Astrocyte (in vitro differentiated cells and primary cell): ENCODE measurements at regions not wholly inside any gene's neighbourhood (a gene's known extent, or its start where the extent isn't known, plus 50 kb on each side); places are given as distances from the start of the nearest gene placed in this dataset.
"Not testable (repeated sequence)": the region's sequence is repeated elsewhere in the genome, so short reads cannot be mapped to it uniquely, and the experiment has no call there.

Experiments
- DNase-seq: peaks from one replicate; pipeline ENCODE4 v3.0.0-alpha.2; 2010; ENCODE audit warnings: low read depth
- FAIRE-seq: peaks from 2 replicates; lab custom pipeline; 2011; peaks lifted over from hg19 to GRCh38; lab: Jason Lieb, UNC
- H2AFZ ChIP-seq: 2 replicates; pipeline ENCODE4 v1.6.0; 2012; ENCODE audit warnings: low read depth, low read length, inconsistent platforms
- H3K27ac ChIP-seq: 2 replicates; pipeline ENCODE4 v1.5.1; 2011; ENCODE audit warnings: low read depth, low read length, inconsistent platforms
- H3K27me3 ChIP-seq: 2 replicates; pipeline ENCODE4 v1.6.0; 2011; ENCODE audit warnings: low read length, inconsistent platforms; ENCODE audit not compliant: insufficient read depth
- H3K36me3 ChIP-seq: 2 replicates; pipeline ENCODE4 v1.5.1; 2011; ENCODE audit warnings: low read length, inconsistent platforms; ENCODE audit not compliant: insufficient read depth
- H3K4me1 ChIP-seq: 2 replicates; pipeline ENCODE4 v1.5.1; 2011; ENCODE audit warnings: low read length, inconsistent platforms; ENCODE audit not compliant: insufficient read depth
- H3K4me2 ChIP-seq: 2 replicates; pipeline ENCODE4 v1.6.0; 2012; ENCODE audit warnings: low read length, inconsistent platforms
- H3K4me3 ChIP-seq: 2 replicates; pipeline ENCODE4 v1.5.1; 2011; ENCODE audit warnings: low read depth, mild to moderate bottlenecking, low read length, inconsistent platforms; ENCODE audit not compliant: insufficient read depth
- H3K79me2 ChIP-seq: 2 replicates; pipeline ENCODE4 v1.6.0; 2012; ENCODE audit warnings: mild to moderate bottlenecking, low read length, inconsistent platforms; ENCODE audit not compliant: insufficient read depth
- H3K9ac ChIP-seq: 2 replicates; pipeline ENCODE4 v1.6.0; 2012; ENCODE audit warnings: mild to moderate bottlenecking, low read length, inconsistent platforms
- H3K9me3 ChIP-seq: 2 replicates; pipeline ENCODE4 v1.5.1; 2012; ENCODE audit warnings: low read depth, mild to moderate bottlenecking, low read length, inconsistent platforms; ENCODE audit not compliant: insufficient read depth
- H4K20me1 ChIP-seq: 2 replicates; pipeline ENCODE4 v1.6.0; 2012; ENCODE audit warnings: low read length, inconsistent platforms; ENCODE audit not compliant: insufficient read depth
- H3K27ac Mint-ChIP-seq: one replicate; pipeline ENCODE4 v1.8.0; 2021; ENCODE audit warnings: mild to moderate bottlenecking, mixed read lengths; ENCODE audit not compliant: unreplicated experiment
- H3K27me3 Mint-ChIP-seq: one replicate; pipeline ENCODE4 v1.8.0; 2021; ENCODE audit warnings: low read depth, mixed read lengths; ENCODE audit not compliant: unreplicated experiment
- H3K36me3 Mint-ChIP-seq: one replicate; pipeline ENCODE4 v1.8.0; 2021; ENCODE audit warnings: low read depth, mixed read lengths; ENCODE audit not compliant: unreplicated experiment
- H3K4me1 Mint-ChIP-seq: one replicate; pipeline ENCODE4 v1.8.0; 2021; ENCODE audit warnings: low read depth, mixed read lengths; ENCODE audit not compliant: unreplicated experiment
- H3K4me3 Mint-ChIP-seq: one replicate; pipeline ENCODE4 v1.8.0; 2021; ENCODE audit warnings: mild to moderate bottlenecking, moderate library complexity, mixed read lengths; ENCODE audit not compliant: unreplicated experiment
- H3K9me3 Mint-ChIP-seq: one replicate; pipeline ENCODE4 v1.8.0; 2021; ENCODE audit warnings: mild to moderate bottlenecking, mixed read lengths; ENCODE audit not compliant: unreplicated experiment
- CTCF ChIP-seq: IDR thresholded peaks from 2 replicates; pipeline ENCODE4 v1.5.1; 2011; ENCODE audit warnings: low read depth, mild to moderate bottlenecking, inconsistent platforms, low read length, moderate library complexity; ENCODE audit not compliant: insufficient read depth
- EZH2 ChIP-seq: IDR thresholded peaks from 2 replicates; pipeline ENCODE4 v1.6.1; 2012; ENCODE audit warnings: mild to moderate bottlenecking, low read length, inconsistent platforms; ENCODE audit not compliant: insufficient read depth

- no peaks in the 10 kb centered on the region for H3K9me3 Mint-ChIP-seq
- H2AFZ ChIP-seq = no peak overlapping the region
Measured at GRCh38 chr16:10300905-10301304, 85.0 kb upstream of the ATF7IP2 start.

GRCh38 chr16:10301547-10301946 is 84.3 kb upstream of the ATF7IP2 start:
- not testable (repeated sequence) for DNase-seq, H3K4me3 Mint-ChIP-seq, H3K27ac Mint-ChIP-seq, H3K4me1 Mint-ChIP-seq, H3K27me3 Mint-ChIP-seq, H3K27me3 ChIP-seq, H3K79me2 ChIP-seq, H4K20me1 ChIP-seq, H3K9me3 Mint-ChIP-seq, H3K27ac ChIP-seq, H3K4me3 ChIP-seq, H3K36me3 Mint-ChIP-seq, H3K9ac ChIP-seq, H3K4me2 ChIP-seq, H3K9me3 ChIP-seq, FAIRE-seq, H3K4me1 ChIP-seq, H3K36me3 ChIP-seq, H2AFZ ChIP-seq

More at GRCh38 chr16:10300905-10301304, 85.0 kb upstream of the ATF7IP2 start:
- DNase-seq (no peak), FAIRE-seq (no peak)
- no peak overlapping the region for H3K4me3 Mint-ChIP-seq
- no peak overlapping the region for H3K4me2 ChIP-seq
- no peaks in the 10 kb centered on the region for H3K4me1 Mint-ChIP-seq
- H3K27ac Mint-ChIP-seq = no peak overlapping the region
- H3K36me3 ChIP-seq = no peaks in the 10 kb centered on the region
- no peaks in the 10 kb centered on the region for H3K27me3 ChIP-seq
- TF ChIP-seq EZH2 (no peak), CTCF (no peak)
- no peak overlapping the region for H3K4me3 ChIP-seq
- no peaks in the 10 kb centered on the region for H4K20me1 ChIP-seq
- H3K4me1 ChIP-seq = no peaks in the 10 kb centered on the region
- no peak overlapping the region for H3K27ac ChIP-seq
- no peaks in the 10 kb centered on the region for H3K9me3 ChIP-seq
- H3K27me3 Mint-ChIP-seq = no peaks in the 10 kb centered on the region
- H3K36me3 Mint-ChIP-seq = no peaks in the 10 kb centered on the region
- H3K79me2 ChIP-seq = no peaks in the 10 kb centered on the region
- no peak overlapping the region for H3K9ac ChIP-seq

- FAIRE-seq (no peak), DNase-seq (no peak)
- H3K4me2 ChIP-seq = no peak overlapping the region
- no peaks in the 10 kb centered on the region for H3K27me3 ChIP-seq
- Mint-ChIP-seq H3K4me3 (no peak overlapping the region), H3K4me1 (no peaks in the 10 kb centered on the region), H3K27ac (no peak overlapping the region), H3K9me3 (no peaks in the 10 kb centered on the region), H3K27me3 (peaks cover 2% of the 10 kb centered on the region), H3K36me3 (no peaks in the 10 kb centered on the region)
- no peak overlapping the region for H3K4me3 ChIP-seq
- no peak overlapping the region for H2AFZ ChIP-seq
- no peaks in the 10 kb centered on the region for H3K36me3 ChIP-seq
- no peaks in the 10 kb centered on the region for H4K20me1 ChIP-seq
- no peaks in the 10 kb centered on the region for H3K9me3 ChIP-seq
- H3K27ac ChIP-seq = no peak overlapping the region
- H3K79me2 ChIP-seq = no peaks in the 10 kb centered on the region
- H3K9ac ChIP-seq = no peak overlapping the region
- TF ChIP-seq EZH2 = no peak
- no peak for TF ChIP-seq CTCF
- no peaks in the 10 kb centered on the region for H3K4me1 ChIP-seq
Measured at GRCh38 chr16:10305912-10306311, 79.9 kb upstream of the ATF7IP2 start.
